ENCODE measurements at regions not wholly inside any gene's neighbourhood (a gene's known extent, or its start where the extent isn't known, plus 50 kb on each side); places are given as distances from the start of the nearest gene placed in this dataset.
"Not testable (repeated sequence)": the region's sequence is repeated elsewhere in the genome, so short reads cannot be mapped to it uniquely, and the experiment has no call there.

- DNase-seq, result no peak
These were observed 54.5 kb downstream of the IRX5 start for GRCh38 chr16:54985156-54985555.

- no peak for DNase-seq
These were observed 55.0 kb downstream of the IRX5 start for GRCh38 chr16:54985668-54986067.

GRCh38 chr16:54986409-54986808 is 55.7 kb downstream of the IRX5 start:
- DNase-seq, result no peak

DNA sequence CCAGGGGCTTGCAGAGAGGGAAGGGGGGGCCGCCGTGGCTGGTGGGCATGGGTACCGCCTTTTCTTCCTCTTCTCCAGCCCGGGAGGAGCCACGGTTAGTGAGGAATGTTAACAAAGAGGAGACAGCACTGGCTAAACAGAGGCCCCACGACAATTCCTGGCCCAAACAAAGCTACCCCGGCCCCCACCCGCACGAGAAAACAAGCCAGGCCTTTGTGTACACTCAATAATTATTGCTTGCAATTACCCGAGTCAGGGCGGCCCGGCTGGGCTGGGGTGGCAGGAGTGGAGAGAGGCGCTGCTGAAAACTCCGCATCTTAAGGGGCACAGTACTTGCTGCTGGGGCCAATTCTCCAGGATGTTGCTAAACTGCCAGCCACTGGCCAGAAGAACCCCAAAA is 56.4 kb downstream of the IRX5 start:
- no peak for DNase-seq

DNA sequence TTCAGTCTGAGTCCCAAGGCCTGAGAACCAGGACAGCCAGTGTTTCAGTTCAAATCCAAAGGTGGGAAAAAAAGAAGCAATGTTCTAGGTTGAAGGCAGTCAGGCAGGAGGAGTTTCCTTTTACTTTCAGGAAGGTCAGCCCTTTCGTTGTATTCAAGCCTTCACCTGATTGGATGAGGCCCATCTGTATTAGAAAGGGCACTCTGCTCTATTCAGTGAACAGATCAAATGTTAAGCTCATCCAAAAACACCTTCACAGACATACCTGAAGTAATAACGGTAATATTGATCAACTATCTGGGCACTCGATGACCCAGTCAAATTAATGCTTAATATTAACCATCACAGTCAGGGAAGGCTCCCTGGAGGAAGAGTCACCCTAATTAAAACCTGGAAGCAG is 60.9 kb downstream of the IRX5 start:
- no peak for DNase-seq

DNA sequence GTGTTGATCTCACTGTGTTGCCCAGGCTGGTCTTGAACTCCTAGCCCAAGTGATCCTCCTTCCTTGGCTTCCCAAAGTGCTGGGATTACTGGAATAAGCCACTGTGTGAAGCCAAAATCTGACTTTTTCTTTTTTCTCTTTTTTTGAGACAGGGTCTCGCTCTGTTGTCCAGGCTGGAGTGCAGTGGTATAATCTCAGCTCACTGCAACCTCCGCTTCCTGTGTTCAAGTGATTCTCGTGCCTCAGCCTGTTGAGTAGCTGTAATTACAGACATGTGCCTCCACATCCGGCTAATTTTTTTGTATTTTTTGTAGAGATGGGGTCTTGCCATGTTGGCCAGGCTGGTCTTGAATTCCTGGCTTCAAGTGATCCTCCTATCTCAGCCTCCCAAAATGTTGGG is 61.3 kb downstream of the IRX5 start:
- DNase-seq, result not testable (repeated sequence)

- DNase-seq, result no peak
These were observed 62.6 kb downstream of the IRX5 start for GRCh38 chr16:54993106-54993895.

GRCh38 chr16:54996186-54996585 is 65.5 kb downstream of the IRX5 start:
- DNase-seq, result no peak

- no peak for DNase-seq
These were observed 68.2 kb downstream of the IRX5 start for GRCh38 chr16:54998834-54999233.

DNA sequence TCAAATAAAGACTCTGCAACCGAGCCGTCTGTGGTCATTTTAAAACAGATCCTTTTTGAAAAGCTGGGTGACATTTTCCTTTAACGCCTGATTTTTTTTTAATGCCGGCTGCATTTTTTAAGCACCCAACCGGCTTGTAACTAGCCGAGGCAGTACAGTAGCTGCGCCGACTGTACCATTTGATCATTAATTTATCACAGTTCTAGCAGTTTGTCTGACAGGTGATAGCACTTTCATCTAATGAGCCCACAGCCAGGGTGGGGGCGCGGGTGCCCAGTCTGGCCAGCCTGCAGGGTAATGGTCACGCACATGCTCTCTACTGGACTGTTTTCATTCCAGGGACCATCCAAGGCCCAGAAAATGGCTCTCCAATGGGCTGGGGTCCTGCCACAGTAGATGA is 68.8 kb downstream of the IRX5 start:
- DNase-seq, result no peak

DNA sequence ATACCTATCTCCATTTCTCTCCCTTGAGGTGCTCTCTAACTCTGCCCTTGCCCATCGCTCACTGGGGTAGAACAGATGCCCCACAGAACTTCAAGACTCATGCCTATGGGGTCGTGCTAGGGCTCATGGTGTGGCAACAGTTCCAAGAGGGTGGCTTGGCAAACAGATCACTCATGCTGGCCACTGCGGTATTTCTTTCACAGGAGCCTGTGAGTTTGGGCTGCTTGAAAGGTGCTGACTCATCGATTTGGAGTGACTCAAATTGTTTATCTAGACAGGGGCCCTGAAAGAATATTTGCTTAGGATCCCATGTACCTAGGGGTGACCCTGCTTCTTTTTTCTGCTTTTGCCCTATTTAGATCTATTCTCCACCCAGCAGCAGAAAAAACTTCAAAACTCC is 69.9 kb downstream of the IRX5 start:
- no peak for DNase-seq

DNA sequence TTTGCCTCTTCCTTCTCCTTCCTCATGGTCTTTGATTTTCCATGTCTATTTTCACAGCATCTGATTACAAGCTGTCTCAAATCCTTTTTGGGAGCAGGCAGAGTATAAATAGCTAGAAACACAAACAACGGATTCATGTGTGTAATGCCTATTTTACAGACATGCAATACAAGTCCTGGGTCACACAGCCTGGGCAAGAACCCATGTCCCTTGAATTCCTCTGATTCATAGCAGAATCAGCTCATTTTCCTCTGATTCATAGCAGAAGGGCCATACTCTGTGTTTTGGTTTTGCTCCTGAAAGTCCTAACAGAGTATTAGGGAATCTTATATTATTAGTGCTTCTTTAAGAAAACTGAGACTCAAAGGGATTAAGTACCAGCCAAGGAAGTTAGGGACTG is 71.3 kb downstream of the IRX5 start:
- DNase-seq, result no peak

DNA sequence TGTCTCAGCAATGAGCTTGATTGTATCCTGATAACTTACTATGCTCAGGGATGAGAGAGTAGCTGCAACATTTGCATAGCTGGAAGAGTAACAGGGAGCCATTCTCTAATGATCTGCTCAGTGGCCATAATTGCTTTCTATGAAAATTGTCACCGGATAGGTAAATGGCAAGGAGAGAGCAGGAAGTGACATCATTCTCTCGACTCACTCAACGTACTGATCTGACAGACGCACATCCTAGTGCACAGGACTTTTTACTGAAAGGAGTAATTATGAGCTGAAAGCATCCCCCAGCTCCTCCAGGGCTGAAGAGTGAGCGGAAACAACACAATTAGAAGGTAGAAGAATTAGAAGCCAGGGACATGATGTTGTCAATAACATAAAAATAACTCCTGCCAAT is 71.8 kb downstream of the IRX5 start:
- DNase-seq, result no peak

- DNase-seq, result no peak
These were observed 72.6 kb downstream of the IRX5 start for GRCh38 chr16:55003306-55003705.

DNA sequence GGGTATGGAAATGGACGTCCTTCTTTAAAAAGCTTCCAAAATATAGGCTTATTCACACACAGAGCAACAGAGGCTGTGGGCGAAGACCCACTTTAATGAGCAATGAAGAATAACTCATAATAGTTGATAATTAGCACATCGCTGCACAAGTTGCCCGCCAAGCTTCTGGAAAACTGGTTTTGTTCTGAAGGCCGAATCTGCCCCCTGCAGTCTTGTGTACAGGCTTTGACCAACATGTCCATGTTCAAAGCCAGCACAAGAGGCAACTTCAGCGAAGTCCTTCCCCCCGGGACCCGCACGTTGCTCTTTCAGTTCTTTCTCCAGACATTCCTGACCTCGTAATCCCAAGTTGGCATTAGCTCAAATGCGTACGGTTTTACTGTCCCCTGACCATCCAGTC is 73.3 kb downstream of the IRX5 start:
- DNase-seq, result no peak

DNA sequence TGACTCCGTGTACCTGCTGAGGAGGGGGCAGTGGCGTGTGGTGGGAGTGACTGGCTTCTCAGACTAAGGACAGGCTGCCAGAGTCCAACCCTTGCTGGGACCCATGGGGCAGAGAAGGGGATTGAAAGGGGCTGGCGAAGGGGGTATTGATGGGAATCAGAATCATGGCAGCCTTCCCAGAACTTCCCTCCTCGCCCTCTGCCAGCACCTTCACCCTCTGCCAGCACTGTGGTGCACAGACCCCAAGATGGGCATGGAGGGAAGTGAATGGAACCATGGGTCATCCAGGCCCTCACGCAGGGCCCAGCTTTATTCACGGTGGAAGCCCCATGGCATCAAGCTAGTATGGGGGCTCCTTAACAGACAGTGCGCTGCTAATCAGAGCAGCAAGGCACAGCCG is 76.8 kb downstream of the IRX5 start:
- DNase-seq, result no peak

DNA sequence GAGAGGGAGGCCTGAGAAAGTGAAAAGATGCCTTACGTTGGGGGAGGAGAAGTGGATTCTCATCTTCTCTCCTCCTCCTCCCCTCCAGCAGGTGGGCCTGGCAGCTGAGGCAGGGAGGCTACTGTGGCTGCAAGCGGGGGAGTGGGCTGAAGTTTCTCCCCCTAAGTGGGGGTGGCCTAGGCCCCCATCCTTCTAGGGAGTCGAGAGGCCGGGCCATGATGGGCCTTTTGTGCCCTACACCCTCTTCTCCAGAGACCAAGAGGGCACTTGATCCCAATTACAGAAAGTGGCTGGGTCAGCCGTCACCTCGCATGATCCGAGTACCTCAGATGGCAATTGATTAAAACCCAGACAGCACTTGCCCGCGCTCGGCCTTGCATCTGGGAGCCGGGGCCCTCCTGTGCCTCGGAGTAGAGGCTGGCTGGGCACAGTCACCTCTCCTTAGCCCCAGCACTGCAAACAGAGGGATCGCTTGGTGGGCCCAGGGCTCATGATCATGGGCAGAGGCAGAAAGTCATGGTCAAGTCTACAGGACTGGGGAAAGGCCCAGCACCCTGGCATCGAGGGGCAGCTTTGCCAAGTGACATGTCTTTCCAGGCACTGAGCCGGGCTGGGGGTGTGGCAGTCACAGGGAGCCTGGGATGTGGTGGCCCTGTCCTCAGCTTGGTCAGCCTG is 78.3 kb downstream of the IRX5 start:
- no peak for DNase-seq

DNA sequence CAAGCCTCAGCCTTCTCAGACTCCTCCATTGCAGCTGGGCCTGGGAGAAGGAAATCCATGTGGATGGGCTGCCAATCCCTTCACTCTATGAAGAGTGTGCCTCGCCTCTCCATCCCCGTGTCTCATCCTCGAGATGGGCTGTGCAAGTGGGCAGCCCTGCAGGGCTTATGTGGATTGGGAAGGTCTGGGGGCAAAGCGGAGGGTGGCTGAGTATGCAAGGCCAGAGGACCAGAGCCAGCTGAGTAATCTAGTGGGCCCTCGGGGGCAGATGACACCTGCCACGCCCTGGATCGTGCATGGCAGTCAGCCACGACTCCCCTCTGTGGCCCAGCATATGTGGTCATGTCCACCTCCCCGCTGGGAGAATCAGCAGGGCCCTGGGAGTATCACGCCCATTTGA is 78.9 kb downstream of the IRX5 start:
- no peak for DNase-seq

DNA sequence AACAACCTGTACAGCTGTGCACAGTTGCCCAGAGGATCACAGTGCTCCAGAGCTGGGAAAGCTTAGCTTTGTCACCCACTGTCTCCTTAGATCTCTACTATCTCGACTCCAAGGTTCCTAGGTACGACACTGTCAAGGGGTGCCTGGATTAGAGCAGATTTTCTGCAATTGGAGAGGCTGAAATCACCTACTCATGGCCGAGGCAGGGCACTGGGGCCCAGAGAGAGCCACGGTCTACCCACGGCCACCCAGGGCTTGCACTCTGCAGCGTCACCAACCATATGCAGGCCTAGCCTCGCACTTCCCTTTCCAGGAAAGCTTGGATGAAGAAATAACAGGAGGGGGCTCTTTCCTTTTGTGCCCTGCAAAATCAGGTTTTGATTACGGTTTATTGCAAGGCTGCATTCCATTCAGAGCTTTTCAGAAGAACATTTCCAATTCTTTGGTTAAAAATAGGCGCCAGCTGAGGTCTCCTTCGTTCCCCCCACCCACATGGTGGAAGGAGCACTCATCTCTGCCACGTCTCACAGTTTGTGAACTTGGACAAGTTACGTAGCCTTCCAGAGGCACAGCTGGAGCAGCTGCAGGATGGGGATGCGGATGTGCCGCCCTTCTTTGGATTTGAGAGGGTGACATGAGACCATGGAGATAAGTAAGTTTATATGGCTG is 80.0 kb downstream of the IRX5 start:
- DNase-seq, result no peak

- DNase-seq, result no peak
These were observed 81.7 kb downstream of the IRX5 start for GRCh38 chr16:55012362-55012761.

DNA sequence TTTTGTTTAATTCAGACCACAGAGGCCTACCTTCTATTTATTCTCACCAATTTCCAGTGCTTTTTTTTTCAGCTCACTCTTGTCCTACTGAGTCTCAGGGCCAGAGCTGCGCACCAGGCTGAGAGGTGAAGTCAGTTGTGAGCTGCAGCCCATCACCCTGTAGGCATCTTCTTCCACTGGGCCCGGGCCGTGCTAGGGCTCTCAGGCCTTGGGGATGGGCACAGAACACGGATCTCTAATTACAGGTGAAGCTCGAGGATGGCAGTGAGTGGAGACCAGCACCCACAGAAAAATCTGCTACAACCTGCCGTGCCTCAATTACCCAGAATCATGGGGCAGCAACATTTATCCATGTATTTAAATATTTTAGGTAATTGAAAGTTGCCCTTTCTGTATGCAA is 82.1 kb downstream of the IRX5 start:
- DNase-seq, result no peak

DNA sequence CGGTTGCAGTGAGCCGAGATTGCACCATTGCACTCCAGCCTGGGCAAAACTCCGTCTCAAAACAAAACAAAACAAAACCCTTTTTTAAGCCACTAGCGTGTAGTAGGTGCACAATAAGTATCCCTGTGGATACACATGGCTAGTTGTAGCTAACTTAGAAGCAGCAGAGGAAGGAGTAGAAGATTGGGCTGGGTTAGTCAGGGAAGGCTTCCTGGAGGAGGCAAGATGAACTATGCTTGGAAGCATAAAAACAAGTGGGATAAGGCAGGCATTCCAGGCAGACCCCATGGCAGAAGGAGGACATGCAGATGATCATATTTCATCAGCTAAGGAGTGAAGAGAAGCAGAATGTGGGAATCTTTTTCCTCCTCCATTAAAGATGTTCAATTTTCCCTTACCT is 83.4 kb downstream of the IRX5 start:
- DNase-seq, result no peak

GRCh38 chr16:55015181-55015913 is 84.7 kb downstream of the IRX5 start:
- DNase-seq, result no peak

DNA sequence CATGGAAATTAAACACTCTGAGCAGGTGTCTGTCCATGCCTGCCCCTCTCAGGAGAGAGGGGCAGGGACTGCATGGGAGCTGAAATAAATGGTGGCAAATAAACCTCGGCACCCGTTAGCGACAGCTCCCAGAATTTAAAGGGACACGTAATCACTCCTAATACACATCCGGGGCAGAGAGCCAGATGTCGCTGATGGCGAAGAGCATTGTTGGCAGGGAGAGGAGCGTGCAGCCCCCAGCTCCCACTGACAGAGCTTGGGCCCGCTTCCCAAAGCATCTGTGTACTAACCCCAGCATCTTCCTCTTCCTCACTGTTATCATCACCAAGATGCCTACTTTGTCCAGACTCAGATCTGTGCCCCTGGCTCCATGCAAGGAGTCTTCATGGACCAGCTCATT is 85.8 kb downstream of the IRX5 start:
- DNase-seq, result no peak

Measured in activated CD8-positive, alpha-beta memory T cell treated with anti-CD3 and anti-CD28 coated beads, Interleukin-2, amount 50 U/mL, for 4 hours (primary cell).